HG03469 (cell line): ENCODE measurements at regions not wholly inside any gene's neighbourhood (a gene's known extent, or its start where the extent isn't known, plus 50 kb on each side); places are given as distances from the start of the nearest gene placed in this dataset.

Experiments
- ATAC-seq: cut with Tn5 transposase; IDR thresholded peaks from one replicate; pipeline ENCODE4 v1.9.1; 2021; ENCODE audit warnings: mild to moderate bottlenecking, moderate library complexity, moderate number of reproducible peaks; ENCODE audit not compliant: unreplicated experiment

DNA sequence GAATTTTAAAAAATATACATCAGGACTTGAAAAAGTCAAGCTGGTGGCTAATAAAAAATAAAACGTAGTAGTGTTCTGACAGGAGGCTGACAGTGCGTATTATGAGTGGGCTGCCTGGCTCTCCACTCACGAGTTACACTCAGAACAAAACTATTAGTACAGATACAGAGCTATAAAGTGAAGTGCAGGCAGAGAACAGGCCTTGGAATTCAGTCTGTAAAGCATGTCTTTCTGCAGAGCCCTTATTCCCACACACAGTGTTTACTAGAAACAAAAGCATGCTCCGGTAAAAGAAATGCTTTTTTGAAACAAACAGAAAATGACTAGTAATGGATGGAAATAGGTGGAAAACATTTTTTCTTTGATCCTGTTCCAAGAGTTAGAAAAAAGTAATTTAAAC lies 334.7 kb downstream of the DIRAS2 start:
- ATAC-seq, result no peak

DNA sequence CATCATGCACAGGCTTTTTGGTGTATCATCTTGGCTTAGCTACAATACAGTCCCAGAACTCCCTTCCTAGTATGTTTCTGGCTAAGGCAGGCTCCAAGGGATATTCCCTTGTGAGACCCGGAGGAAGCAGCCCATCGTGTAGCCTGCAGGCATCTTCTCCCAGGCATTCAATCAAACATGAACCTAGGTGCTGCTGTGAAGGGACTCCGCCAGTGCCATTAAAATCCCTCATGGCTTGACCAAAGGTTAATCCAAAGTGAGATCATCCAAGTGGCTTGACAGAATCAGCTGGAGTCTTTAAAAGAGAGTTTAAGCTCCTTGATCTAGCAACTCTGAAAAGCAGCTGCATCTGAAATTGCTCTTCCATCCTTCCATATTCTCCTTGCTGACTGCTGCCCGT lies 333.9 kb downstream of the DIRAS2 start:
- ATAC-seq, result no peak

GRCh38 chr9:90309809-90310520 lies 332.7 kb downstream of the DIRAS2 start:
- ATAC-seq, result no peak

GRCh38 chr9:90310521-90310876 lies 332.1 kb downstream of the DIRAS2 start:
- no peak for ATAC-seq

DNA sequence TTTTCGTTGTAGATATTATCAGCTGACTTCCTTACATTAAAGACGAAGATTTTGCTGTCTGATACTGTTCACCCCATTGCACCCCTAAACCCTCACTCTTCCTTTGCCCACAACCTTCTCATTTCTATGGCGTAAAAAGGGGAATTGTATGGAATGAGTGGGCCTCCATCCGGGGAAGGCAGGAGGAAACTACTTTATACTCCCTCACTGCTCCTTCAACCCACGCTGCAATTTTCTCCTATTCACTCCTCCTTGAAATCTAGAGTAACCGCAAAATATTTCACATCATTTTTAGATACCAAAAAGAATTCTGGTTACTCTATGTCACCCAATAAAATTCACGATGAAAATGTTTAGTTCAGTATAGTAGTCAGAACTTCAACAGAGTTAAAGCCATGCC lies 330.8 kb downstream of the DIRAS2 start:
- ATAC-seq, result no peak

- ATAC-seq, result no peak
These were observed 320.3 kb downstream of the DIRAS2 start for GRCh38 chr9:90322296-90322695.

DNA sequence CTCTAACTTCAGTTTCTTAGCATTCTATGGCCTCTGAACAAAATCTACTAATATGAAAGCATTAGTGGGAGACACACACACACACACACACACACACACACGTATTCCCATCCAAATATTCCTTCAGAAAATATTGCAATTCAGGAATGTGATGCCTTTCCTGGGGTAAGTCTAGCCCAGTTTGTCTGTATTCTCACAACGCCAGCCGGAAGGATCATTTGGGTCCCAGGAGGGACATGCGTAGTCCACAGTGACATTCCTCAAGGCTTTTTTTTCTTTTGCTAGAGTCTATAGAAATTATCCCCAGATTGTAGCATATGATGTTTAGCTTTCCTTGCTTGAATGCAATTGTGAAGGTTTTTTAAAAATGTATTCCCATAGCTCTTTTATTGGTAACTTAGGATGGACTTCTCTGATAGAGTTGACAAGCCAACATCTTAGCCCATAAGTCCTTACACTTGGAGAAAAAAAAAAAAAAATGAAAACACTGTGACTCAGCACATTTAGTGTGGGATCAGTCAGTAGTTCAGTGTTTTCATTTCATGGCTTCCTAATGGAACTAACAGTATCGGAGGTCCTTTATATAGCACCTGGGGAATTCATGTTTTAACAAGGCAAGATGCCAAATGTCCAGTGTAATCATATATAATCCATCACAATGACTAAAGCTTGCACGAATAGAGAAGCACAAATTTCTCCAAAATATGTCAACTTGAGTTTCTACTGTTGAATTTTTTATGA lies 316.5 kb downstream of the DIRAS2 start:
- ATAC-seq, result no peak

DNA sequence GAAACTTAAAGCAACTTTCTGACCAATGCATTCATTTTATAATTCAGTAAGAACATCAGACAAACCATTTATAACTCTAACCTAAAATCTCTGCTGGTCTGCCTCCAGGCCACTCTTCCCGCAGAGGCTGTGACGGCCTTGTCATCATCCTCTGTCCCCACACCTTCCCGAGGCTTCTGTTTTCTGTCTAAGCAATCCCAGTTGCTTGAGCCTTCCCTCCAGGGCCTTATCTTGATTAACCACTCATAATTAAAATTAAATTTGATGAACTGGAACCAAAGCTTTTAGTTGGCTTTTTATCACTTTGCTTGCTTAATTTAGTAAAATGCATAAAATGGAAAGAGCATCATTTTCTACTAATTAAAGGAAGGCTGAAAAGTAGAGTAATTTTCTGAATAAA lies 312.4 kb downstream of the DIRAS2 start:
- no peak for ATAC-seq

DNA sequence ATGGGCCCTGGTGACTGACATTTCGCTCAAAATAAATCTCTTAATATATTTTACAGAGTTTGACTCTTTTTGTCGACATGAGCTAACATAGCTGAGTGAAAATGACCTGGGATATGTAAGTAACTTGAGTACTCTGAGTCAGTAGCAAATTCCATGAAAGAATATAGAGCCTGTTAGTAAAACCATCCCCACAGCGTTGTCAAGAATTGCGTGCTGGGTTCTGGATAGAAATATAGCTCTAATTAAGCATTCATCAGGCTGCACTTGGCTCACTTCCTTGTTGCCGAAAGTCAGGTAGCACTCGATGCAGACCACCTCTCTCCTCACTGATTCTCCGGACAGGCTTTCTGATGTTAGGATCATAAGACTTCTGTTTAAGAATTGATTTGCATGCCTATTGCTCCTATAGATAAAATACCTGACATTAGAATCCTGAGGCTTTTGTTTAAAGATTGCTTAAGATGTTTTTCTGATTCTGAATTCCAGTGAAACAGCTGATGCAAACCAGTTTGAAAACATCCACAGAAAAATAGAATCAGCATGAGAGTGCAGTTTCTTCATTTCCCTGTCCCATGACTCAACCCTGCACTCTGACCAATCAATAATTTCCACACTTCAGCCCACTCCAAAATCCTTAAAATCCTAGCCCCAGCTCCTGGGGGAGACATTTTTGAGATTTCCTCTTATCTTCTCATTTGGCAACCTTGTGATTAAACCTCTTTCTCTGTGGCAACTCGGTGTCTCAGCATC lies 310.6 kb downstream of the DIRAS2 start:
- ATAC-seq, result no peak

DNA sequence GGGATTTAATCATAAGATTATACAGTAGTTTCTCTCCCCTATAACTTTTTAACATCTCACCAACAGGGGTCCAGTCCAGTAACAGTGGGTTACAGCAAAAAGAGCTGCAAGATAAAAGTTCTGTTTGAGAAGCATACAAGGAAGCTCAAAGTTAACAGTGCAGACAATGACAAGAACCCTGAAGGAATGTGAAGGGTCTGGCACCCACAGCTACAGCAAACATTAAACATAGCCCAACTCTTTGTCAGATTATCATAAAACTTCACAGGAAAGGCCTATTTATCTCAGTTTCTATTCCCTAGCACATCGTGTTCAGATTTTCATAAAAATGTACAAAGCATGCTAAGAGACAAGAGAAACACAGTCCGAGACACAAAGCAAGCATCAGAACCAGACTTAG lies 309.4 kb downstream of the DIRAS2 start:
- ATAC-seq, result no peak

- no peak for ATAC-seq
These were observed 302.2 kb downstream of the DIRAS2 start for GRCh38 chr9:90340421-90340820.

- ATAC-seq, result no peak
These were observed 300.0 kb downstream of the DIRAS2 start for GRCh38 chr9:90342607-90343006.

- no peak for ATAC-seq
These were observed 299.3 kb downstream of the DIRAS2 start for GRCh38 chr9:90343366-90343765.

- ATAC-seq, result no peak
These were observed 298.6 kb downstream of the DIRAS2 start for GRCh38 chr9:90343991-90344390.

DNA sequence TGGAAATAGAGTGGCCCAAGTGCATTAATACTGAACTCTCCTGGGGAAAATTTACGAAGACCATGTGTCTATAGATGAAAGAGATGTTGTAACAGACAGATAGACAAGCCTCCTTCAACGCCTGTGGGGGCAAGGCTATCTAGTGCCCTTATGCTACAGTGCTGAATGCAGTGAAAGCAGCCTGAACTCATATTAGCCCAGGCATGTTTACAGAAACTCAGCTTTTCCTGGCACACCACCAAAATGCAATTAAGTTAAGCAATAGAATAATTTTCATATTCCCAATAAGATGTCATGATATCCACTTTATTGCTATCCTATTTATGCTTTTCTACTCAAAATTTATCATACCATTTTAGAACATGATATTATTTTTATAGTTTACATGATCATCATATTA lies 277.0 kb downstream of the DIRAS2 start:
- no peak for ATAC-seq

GRCh38 chr9:90368241-90368640 lies 274.4 kb downstream of the DIRAS2 start:
- ATAC-seq, result no peak

DNA sequence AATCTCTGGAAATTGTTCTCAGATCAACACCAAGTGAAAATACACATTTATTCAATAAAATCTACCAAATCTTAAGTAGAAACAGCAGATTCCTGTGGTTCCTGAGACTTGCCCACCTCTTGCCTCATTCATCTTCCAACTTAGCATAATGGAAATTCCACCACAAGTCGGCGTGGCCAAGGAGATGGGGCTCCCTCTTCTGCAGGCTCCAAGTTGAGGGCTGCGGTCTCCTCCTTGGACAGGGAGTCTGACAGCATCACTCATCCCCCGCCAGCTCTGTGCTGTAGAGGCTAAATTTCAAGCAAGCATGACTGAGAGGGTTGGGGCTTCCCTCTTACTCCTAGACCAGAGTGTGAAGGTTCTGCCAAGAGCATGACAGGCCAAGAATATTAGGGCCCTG lies 273.7 kb downstream of the DIRAS2 start:
- ATAC-seq, result no peak

DNA sequence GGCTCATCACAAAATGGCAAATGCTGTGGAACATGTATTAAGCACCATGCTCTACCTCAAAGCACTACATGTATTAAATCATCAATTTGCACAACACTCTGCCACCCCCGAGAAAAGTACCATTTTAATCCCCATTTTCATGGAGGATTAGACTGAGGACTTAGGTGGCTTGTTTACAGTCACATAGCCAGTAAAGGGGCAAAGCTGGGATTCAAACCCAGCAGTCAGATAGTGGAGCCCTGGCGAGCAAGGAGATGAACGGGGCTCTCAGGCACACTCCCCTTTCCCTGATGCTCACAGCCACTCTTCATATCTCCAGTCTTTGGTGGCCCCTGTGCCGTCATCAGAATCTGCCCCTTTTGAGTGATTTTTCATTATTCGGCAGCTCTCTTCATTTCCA lies 262.9 kb downstream of the DIRAS2 start:
- ATAC-seq, result no peak

DNA sequence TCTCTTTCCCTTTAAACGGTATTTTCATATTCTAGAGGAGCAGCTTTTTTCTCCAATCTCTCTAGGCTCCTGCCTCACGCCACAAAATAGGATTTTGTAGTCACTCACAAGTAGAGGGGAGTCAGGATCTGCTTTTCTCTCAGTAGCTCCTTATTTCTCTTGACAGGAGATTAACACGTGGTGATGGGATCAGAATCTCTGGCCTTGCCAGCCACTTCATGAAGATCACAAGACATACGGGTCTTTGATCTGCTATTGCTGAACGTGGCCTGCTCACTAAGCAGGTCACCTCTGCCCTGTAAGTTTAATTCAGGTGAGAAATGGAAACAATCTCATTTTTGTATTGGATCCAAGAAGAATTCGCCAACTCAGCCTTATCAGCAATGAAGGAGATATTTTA lies 257.5 kb downstream of the DIRAS2 start:
- ATAC-seq, result no peak

DNA sequence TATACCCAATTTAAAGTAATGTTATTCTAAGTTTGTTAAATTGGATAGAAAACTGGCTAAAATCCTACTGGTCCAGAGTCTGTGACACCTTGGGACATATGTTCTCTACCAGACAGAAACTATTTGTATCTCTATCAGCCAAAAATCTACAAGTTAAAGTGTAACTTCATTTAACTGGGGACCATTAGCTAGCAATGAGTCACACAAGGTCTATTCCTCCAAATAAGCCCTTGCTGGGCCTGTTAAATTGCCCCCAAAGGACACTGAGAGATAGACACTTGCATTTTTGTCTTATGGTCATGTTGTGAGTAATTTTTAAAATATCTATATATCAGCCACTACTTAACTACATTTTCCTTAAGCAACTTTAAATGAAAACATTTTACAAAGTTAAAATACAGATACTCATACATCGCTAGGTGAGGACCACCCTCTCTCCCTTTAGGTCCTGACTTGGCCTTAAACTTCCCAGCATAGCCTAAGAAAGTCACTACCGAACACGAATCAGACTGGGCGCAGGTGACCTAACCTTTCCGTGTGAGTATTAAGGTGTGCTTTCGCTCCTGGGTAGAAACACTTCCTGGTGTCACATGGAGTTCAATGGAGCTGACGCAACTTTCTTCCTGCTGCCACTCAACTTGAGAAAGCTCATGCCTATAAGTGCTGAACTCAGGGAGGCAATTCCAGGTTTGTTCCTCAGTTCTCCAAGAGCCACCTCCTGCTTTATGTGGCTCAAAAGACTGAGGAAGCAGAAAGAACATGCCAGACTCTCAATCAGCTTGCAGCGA lies 249.1 kb downstream of the DIRAS2 start:
- no peak for ATAC-seq

DNA sequence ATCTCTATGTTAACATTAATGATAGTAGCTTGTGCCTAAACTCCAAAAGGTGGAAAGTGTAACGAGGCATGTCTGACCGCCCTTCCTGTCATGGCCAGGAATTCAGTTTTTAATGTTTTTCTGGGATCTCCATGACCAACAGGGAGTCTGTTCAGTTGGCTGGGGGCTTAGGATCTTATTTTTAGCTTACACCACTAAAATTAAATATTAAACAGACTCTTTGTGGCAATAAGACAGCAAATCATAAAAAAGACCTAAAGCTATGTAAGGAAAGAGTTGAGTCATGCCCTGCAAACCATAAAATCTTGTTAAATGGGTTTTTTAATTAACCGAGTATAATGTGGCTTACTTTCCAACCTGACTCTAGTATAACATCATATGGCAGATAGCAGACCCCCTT lies 247.8 kb downstream of the DIRAS2 start:
- no peak for ATAC-seq
